ENCODE measurements at regions not wholly inside any gene's neighbourhood (a gene's known extent, or its start where the extent isn't known, plus 50 kb on each side); places are given as distances from the start of the nearest gene placed in this dataset.
"Not testable (repeated sequence)": the region's sequence is repeated elsewhere in the genome, so short reads cannot be mapped to it uniquely, and the experiment has no call there.

- H3K4me3 ChIP-seq = no peak overlapping the region
- H3K36me3 ChIP-seq = no peaks in the 10 kb centered on the region
- intact Hi-C loops (cut with DNase I) = no loop called here
- no peaks in the 10 kb centered on the region for H3K4me1 ChIP-seq
- no peak for TF ChIP-seq CTCF (IDR thresholded peaks at IDR 0.05)
- H3K27ac ChIP-seq = no peak overlapping the region
- H3K27me3 ChIP-seq = no peaks in the 10 kb centered on the region
- no peak for DNase-seq (ENCODE audit: low spot score in 2 of 2)
- H3K9me3 ChIP-seq = no peaks in the 10 kb centered on the region
Observed at GRCh38 chr3:127082066-127082465, 99.2 kb downstream of the PLXNA1 start.

- DNase-seq (ENCODE audit: low spot score in 2 of 2) = no peak
- Histone ChIP-seq H3K4me3 (no peak overlapping the region), H3K36me3 (no peaks in the 10 kb centered on the region), H3K9me3 (no peaks in the 10 kb centered on the region), H3K27me3 (no peaks in the 10 kb centered on the region), H3K4me1 (no peaks in the 10 kb centered on the region), H3K27ac (no peak overlapping the region)
- intact Hi-C loops (cut with DNase I) = no loop called here
- TF ChIP-seq CTCF (IDR thresholded peaks at IDR 0.05) = no peak
Observed at GRCh38 chr3:127083778-127084397, 101.0 kb downstream of the PLXNA1 start.

GRCh38 chr3:127084401-127084990 is 101.6 kb downstream of the PLXNA1 start:
- H3K4me3 ChIP-seq = no peak overlapping the region
- H3K9me3 ChIP-seq = no peaks in the 10 kb centered on the region
- intact Hi-C loops (cut with DNase I) = no loop called here
- H3K27me3 ChIP-seq = no peaks in the 10 kb centered on the region
- no peaks in the 10 kb centered on the region for H3K4me1 ChIP-seq
- no peak for DNase-seq (ENCODE audit: low spot score in 2 of 2)
- no peak for TF ChIP-seq CTCF (IDR thresholded peaks at IDR 0.05)
- H3K36me3 ChIP-seq = no peaks in the 10 kb centered on the region
- H3K27ac ChIP-seq = no peak overlapping the region

- no peaks in the 10 kb centered on the region for H3K4me1 ChIP-seq
- no peak overlapping the region for H3K4me3 ChIP-seq
- TF ChIP-seq CTCF (IDR thresholded peaks at IDR 0.05) = no peak
- H3K36me3 ChIP-seq = no peaks in the 10 kb centered on the region
- no peaks in the 10 kb centered on the region for H3K9me3 ChIP-seq
- no peaks in the 10 kb centered on the region for H3K27me3 ChIP-seq
- no peak overlapping the region for H3K27ac ChIP-seq
- no peak for DNase-seq (ENCODE audit: low spot score in 2 of 2)
- intact Hi-C loops (cut with DNase I) = no loop called here
Observed at GRCh38 chr3:127085576-127085975, 102.7 kb downstream of the PLXNA1 start.

DNA sequence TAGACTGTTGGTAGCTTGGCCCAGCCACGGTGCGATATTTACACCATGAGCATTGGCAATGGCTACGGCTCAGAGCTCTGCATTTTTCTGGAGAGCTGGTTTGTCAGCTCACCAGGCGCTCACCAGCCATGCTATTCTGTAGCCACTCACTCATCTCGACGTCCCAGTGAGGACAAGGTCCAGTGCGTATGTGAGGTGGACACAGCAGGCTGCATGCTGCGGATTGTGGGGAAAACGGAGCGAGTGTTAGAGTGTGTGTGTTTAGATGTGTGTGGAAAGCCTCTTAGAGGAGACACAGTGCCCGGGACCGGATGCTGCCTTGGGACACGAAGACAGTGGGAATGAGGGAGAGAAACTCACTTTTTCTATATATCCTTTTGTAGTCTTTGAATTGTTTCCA is 103.7 kb downstream of the PLXNA1 start:
- intact Hi-C loops (cut with DNase I); H3K27ac ChIP-seq; H3K4me3 ChIP-seq; DNase-seq (ENCODE audit: low spot score in 2 of 2); H3K9me3 ChIP-seq; H3K4me1 ChIP-seq; H3K36me3 ChIP-seq; H3K27me3 ChIP-seq: not testable (repeated sequence)

GRCh38 chr3:127087441-127087840 is 104.5 kb downstream of the PLXNA1 start:
- no peak for TF ChIP-seq CTCF (IDR thresholded peaks at IDR 0.05)
- H3K4me1 ChIP-seq = no peaks in the 10 kb centered on the region
- no peaks in the 10 kb centered on the region for H3K9me3 ChIP-seq
- no peak for DNase-seq (ENCODE audit: low spot score in 2 of 2)
- H3K36me3 ChIP-seq = no peaks in the 10 kb centered on the region
- H3K4me3 ChIP-seq = no peak overlapping the region
- intact Hi-C loops (cut with DNase I) = no loop called here
- H3K27me3 ChIP-seq = no peaks in the 10 kb centered on the region
- H3K27ac ChIP-seq = no peak overlapping the region
